Activated CD8-positive, alpha-beta T cell treated with anti-CD3 and anti-CD28 coated beads for 36 hours (primary cell): ENCODE measurements at regions not wholly inside any gene's neighbourhood (a gene's known extent, or its start where the extent isn't known, plus 50 kb on each side); places are given as distances from the start of the nearest gene placed in this dataset.

Experiments
- ATAC-seq: fragments of 200-7000 bp; cut with Tn5 transposase; one replicate; pipeline ENCODE4 v1.10.0; 2021; ENCODE audit warnings: mild to moderate bottlenecking, moderate library complexity
- CTCF ChIA-PET: fragments of 350-600 bp; sonication (Branson Sonifier 250); formaldehyde crosslinking; loops from one replicate; lab custom pipeline; 2021; ENCODE audit warnings: antibody characterized with exemption; lab: Charles Lee
- POLR2A ChIA-PET: fragments of 350-600 bp; sonication (Branson Sonifier 250); formaldehyde crosslinking; loops from one replicate; lab custom pipeline; 2021; ENCODE audit warnings: antibody characterized with exemption; lab: Charles Lee
- DNase-seq: peaks from one replicate; pipeline ENCODE4 v3.0.0-alpha.2; 2020
- H3K27ac Mint-ChIP-seq: one replicate; pipeline ENCODE4 v1.8.0; 2021; ENCODE audit warnings: mild to moderate bottlenecking, mixed read lengths
- H3K27me3 Mint-ChIP-seq: one replicate; pipeline ENCODE4 v1.8.0; 2021; ENCODE audit warnings: mixed read lengths
- H3K36me3 Mint-ChIP-seq: one replicate; pipeline ENCODE4 v1.8.0; 2021; ENCODE audit warnings: low read depth, mixed read lengths
- H3K4me1 Mint-ChIP-seq: one replicate; pipeline ENCODE4 v1.8.0; 2021; ENCODE audit warnings: low read depth, mixed read lengths
- H3K4me3 Mint-ChIP-seq: one replicate; pipeline ENCODE4 v1.8.0; 2021; ENCODE audit warnings: mild to moderate bottlenecking, moderate library complexity, mixed read lengths
- H3K9me3 Mint-ChIP-seq: one replicate; pipeline ENCODE4 v1.8.0; 2021; ENCODE audit warnings: mixed read lengths
- CTCF ChIP-seq: fragments of 200-600 bp; IDR thresholded peaks from one replicate; pipeline ENCODE4 v1.8.0; 2022; ENCODE audit warnings: antibody characterized with exemption, mild to moderate bottlenecking
- intact Hi-C: fragments of 100-400 bp; cut with micrococcal nuclease; formaldehyde crosslinking; loops from one replicate; pipeline ENCODE4 v1.10.0; 2022

GRCh38 chr6:18598551-18599264, 211.6 kb downstream of the RNF144B start:
- Mint-ChIP-seq H3K36me3 (no peaks in the 10 kb centered on the region), H3K27me3 (peaks cover 10% of the 10 kb centered on the region), H3K9me3 (no peaks in the 10 kb centered on the region), H3K4me3 (no peak overlapping the region), H3K4me1 (no peaks in the 10 kb centered on the region), H3K27ac (no peak overlapping the region)
- ChIA-PET CTCF (no interaction called here), POLR2A (no interaction called here)
- no peak for DNase-seq
- TF ChIP-seq CTCF = no peak
- no peak for ATAC-seq
- intact Hi-C loops = loop anchor here (10.0 kb wide), 1 partner anchor 226 kb away; no protein-coding TSS in a partner anchor

- H3K27ac Mint-ChIP-seq = no peak overlapping the region
- no peaks in the 10 kb centered on the region for H3K36me3 Mint-ChIP-seq
- no peak for TF ChIP-seq CTCF
- intact Hi-C loops = no loop called here
- H3K4me1 Mint-ChIP-seq = no peaks in the 10 kb centered on the region
- H3K9me3 Mint-ChIP-seq = no peaks in the 10 kb centered on the region
- DNase-seq = no peak
- no peak for ATAC-seq
- CTCF ChIA-PET = no interaction called here
- H3K4me3 Mint-ChIP-seq = no peak overlapping the region
- POLR2A ChIA-PET = no interaction called here
- peaks cover 11% of the 10 kb centered on the region for H3K27me3 Mint-ChIP-seq
These were observed 213.1 kb downstream of the RNF144B start for GRCh38 chr6:18600255-18600654.

GRCh38 chr6:18601516-18602020, 214.4 kb downstream of the RNF144B start:
- H3K9me3 Mint-ChIP-seq = no peaks in the 10 kb centered on the region

GRCh38 chr6:18602931-18603330, 215.8 kb downstream of the RNF144B start:
- Mint-ChIP-seq H3K27ac (no peak overlapping the region), H3K27me3 (peaks cover 3% of the 10 kb centered on the region), H3K36me3 (no peaks in the 10 kb centered on the region), H3K4me3 (no peak overlapping the region), H3K9me3 (no peaks in the 10 kb centered on the region), H3K4me1 (no peaks in the 10 kb centered on the region)
- intact Hi-C loops = no loop called here
- ChIA-PET POLR2A (no interaction called here), CTCF (no interaction called here)
- no peak for TF ChIP-seq CTCF
- no peak for ATAC-seq
- no peak for DNase-seq

More at GRCh38 chr6:18601516-18602020, 214.4 kb downstream of the RNF144B start:
- no peak for TF ChIP-seq CTCF
- ATAC-seq (no peak), DNase-seq (no peak)
- H3K36me3 Mint-ChIP-seq = no peaks in the 10 kb centered on the region
- intact Hi-C loops = no loop called here
- ChIA-PET CTCF (interaction anchor here (1.6 kb wide), 1 partner anchor 11 kb away, joined by 4 read pairs; no protein-coding TSS in a partner anchor), POLR2A (no interaction called here)
- H3K27me3 Mint-ChIP-seq = peaks cover 7% of the 10 kb centered on the region
- no peaks in the 10 kb centered on the region for H3K4me1 Mint-ChIP-seq
- no peak overlapping the region for H3K27ac Mint-ChIP-seq
- H3K4me3 Mint-ChIP-seq = no peak overlapping the region

GRCh38 chr6:18603361-18603760, 216.2 kb downstream of the RNF144B start:
- ChIA-PET POLR2A (no interaction called here), CTCF (no interaction called here)
- ATAC-seq (no peak), DNase-seq (no peak)
- Mint-ChIP-seq H3K27me3 (peaks cover 3% of the 10 kb centered on the region), H3K36me3 (no peaks in the 10 kb centered on the region), H3K27ac (no peak overlapping the region), H3K4me3 (no peak overlapping the region), H3K9me3 (no peaks in the 10 kb centered on the region), H3K4me1 (no peaks in the 10 kb centered on the region)
- intact Hi-C loops = no loop called here
- no peak for TF ChIP-seq CTCF
